GM21526 (cell line): ENCODE measurements at regions not wholly inside any gene's neighbourhood (a gene's known extent, or its start where the extent isn't known, plus 50 kb on each side); places are given as distances from the start of the nearest gene placed in this dataset.

Source experiments
- ATAC-seq: cut with Tn5 transposase; IDR thresholded peaks from one replicate; pipeline ENCODE4 v1.9.1; 2021; ENCODE audit warnings: moderate library complexity; ENCODE audit not compliant: unreplicated experiment, low FRiP score

DNA sequence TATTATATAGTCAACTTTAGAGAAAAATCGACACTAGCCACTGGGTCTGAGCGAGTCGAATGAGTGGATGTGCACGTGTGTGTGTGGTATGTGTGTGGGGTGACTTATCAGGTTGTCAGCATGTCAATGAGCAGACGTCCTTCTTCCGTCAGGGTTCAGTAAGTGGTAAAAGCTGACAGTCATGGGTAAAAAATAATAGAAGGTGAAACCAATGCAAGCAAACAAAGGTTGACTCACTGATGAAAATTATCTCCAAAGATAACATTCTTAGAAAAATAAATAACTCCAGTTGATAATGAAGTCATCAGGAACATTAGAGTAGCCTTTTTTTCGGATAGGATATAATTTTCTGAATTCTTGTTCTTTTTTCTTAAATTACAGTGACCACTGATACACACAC lies 243.8 kb upstream of the FOXQ1 start:
- ATAC-seq = no peak

GRCh38 chr6:1067346-1067745 lies 244.6 kb upstream of the FOXQ1 start:
- no peak for ATAC-seq

DNA sequence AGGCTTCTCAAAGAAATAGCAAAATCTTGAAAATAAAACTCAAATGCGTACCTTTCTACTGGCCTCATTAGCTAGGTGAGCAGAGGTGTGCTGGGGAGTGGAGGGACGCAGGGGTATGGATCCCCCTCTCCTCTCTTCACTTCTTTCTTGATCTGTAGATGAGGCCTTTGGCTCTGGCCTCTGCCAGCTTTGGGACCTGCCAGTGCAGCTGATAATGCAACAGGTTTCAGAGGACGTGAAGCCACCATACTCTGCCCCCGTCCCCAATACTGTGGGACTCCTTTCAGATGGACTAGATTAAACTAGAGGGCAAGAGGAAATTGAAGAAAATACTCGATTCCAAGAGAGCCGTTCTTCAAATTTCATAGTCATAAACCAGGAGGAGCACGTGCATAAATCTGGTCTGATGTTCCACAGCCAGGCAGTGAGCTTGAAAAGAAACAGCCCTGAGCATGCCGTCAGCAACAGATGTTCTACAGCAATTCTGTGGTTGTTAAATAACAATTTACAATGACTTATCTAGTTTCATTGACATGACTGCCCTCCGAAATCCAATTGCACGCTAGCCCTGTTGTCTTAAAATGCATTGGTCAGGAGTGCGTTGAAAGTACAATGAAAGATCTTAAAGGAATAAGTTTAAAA lies 245.3 kb upstream of the FOXQ1 start:
- ATAC-seq = no peak

DNA sequence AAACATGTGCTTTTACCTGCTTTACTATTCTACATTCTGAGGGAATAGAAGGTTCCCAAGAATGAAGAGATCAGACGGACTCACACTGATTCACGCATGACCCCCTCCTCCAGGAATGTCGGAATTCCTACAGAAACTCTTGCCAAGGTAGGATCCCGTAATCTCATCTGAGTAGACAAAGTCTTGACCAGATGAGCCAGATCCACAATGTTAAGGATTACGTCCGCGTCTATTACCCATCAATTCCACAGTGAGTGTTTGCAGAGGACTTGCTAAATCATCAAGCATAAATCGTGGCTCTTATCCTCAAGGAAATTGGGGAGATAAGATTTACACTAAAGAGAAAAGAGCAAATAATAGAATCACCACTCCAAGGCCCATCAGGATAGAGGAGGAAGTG lies 245.9 kb upstream of the FOXQ1 start:
- no peak for ATAC-seq

DNA sequence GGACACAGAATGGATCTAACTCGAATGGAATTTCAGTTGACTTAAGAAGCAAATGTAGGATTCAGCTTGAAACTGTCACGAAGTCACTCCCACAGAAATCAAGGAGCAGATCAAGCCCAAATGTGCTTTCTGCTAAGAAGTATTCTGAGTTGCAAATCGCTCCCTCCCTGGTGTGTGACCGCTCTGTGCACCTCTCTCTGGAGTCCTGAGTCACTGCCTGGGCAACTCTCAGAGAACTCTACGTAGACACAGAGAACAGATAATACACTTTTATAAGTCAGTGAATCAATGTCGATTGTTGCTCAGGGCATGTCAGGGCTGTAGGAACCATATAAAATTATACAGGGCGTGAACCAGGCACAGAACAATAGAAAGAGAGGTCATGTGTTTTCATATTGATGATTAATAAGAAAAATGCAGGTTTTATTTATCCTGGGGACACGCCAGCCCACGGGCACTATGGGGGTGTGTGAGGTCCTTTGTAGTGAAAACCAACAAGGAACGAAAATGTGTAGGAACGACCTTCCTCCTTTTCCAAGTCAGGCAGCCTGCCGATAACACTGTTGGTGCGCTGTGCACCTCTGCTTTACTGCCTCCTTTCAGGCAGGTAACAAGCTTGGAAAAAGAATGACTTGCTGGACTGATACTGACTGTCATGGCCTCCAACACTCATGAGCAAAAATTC lies 248.1 kb upstream of the FOXQ1 start:
- ATAC-seq = no peak

GRCh38 chr6:1062786-1063545 lies 248.9 kb upstream of the FOXQ1 start:
- ATAC-seq = no peak

GRCh38 chr6:1059596-1059995 lies 252.3 kb upstream of the FOXQ1 start:
- ATAC-seq = no peak

DNA sequence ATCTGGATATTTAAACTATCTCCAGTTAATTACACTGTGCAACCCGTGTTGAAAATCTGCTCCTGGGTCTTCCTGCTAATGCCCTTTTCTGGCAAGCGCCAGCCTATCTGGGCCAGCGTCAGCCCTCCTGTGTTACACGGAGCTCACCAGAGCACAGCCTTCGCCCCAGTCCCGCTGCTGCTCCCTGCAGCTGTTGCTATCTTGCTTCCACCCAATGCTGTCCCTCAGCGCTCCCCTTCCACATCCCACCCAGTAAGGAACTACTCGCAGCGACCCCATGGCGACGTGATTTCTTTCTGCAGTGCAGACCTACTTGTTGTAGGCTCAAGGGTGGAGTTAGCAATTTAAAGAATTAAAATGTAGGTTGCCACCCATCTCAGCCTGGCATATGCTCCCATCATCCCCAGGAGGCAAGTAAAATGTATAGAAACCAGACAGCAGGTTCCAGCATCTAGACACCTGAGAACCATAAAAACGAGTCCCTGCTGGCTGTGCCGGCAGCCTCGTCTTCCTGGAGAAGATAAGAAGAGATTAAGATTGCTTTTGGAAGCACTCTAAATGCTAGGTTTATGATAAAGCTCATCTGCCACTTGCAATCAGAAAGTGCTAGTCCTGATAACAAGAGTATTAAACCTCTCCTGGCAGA lies 254.3 kb upstream of the FOXQ1 start:
- ATAC-seq = no peak

GRCh38 chr6:1055015-1055921 lies 256.6 kb upstream of the FOXQ1 start:
- ATAC-seq = no peak

- no peak for ATAC-seq
Measured at GRCh38 chr6:1054653-1055014, 257.3 kb upstream of the FOXQ1 start.

DNA sequence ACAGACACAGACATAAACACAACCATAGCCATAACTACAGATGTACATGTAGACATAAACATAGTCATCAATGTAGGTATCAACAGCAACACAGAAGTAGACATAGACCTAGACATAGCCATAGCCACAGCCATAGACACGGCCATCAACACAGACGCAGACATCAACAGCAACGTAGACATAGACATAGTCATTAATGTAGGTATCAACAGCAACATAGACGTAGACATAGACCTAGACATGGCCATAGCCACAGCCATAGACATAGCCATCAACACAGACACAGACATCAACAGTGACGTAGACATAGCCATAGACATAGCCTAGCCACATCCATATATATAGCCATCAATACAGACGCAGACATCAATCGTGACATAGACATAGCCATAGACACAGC lies 258.3 kb upstream of the FOXQ1 start:
- ATAC-seq = no peak

GRCh38 chr6:1052262-1052661 lies 259.6 kb upstream of the FOXQ1 start:
- no peak for ATAC-seq

GRCh38 chr6:1049900-1050299 lies 262.0 kb upstream of the FOXQ1 start:
- no peak for ATAC-seq

- no peak for ATAC-seq
Measured at GRCh38 chr6:1049170-1049569, 262.7 kb upstream of the FOXQ1 start.

GRCh38 chr6:1047981-1048541 lies 263.8 kb upstream of the FOXQ1 start:
- ATAC-seq = no peak

- ATAC-seq = no peak
Measured at GRCh38 chr6:1045239-1045638, 266.7 kb upstream of the FOXQ1 start.

GRCh38 chr6:1044040-1044836 lies 267.7 kb upstream of the FOXQ1 start:
- ATAC-seq = no peak

- ATAC-seq = no peak
Measured at GRCh38 chr6:1043458-1043836, 268.5 kb upstream of the FOXQ1 start.
